ENCODE measurements at regions not wholly inside any gene's neighbourhood (a gene's known extent, or its start where the extent isn't known, plus 50 kb on each side); places are given as distances from the start of the nearest gene placed in this dataset.

DNA sequence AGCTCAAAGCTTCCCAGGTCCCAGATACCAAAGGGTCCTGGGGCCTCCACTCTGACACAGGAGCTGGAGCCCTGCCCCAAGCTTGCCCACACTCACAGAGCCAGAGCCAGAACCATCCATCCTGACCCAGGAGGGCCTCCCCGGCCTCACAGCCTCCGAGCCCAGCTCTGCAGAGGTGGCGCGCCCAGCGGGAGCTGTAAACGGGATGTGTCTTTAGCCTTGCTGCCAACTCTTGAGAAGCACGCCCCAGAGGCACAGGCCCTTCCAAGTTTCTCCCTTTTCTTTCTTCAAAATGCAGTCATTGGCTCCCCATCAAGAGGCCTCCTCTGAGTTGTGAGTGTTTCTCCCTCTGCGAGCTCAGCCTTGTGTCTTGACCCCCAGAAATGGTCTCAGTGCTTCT, 75.0 kb downstream of the PDGFA start:
- no peak overlapping the region for H3K27ac Mint-ChIP-seq
- peaks cover 4% of the 10 kb centered on the region for H3K27me3 Mint-ChIP-seq (ENCODE audit: low read depth)
- no peaks in the 10 kb centered on the region for H3K4me1 Mint-ChIP-seq (ENCODE audit: low read depth)
- no peak for DNase-seq (ENCODE audit: low spot score)
- H3K36me3 Mint-ChIP-seq (ENCODE audit: low read depth): no peaks in the 10 kb centered on the region
- intact Hi-C loops (cut with micrococcal nuclease): no loop called here
- H3K4me3 Mint-ChIP-seq (ENCODE audit: low read depth): no peak overlapping the region
- H3K9me3 Mint-ChIP-seq: no peaks in the 10 kb centered on the region

DNA sequence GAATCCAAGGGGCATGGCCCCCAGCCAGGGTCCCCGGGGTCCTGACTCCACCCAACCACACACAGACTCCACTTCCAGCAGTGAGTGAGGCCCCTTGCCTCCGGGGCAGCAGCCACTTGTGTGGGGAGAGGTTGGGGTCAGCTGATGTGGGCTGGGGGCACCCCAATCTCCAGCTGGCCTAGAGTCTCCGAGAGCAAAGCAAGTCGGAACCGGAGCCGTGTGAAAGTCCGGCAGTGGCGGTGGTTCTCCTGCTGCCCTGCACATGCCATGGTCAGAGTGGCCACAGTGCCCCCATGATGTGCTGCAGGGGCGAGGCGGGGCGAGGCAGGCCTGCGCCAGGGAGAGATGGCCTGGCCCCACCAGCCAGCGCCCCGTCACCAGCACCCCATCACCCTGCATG, 74.6 kb downstream of the PDGFA start:
- Mint-ChIP-seq H3K27me3 (ENCODE audit: low read depth) (peaks cover 4% of the 10 kb centered on the region), H3K4me3 (ENCODE audit: low read depth) (no peak overlapping the region), H3K9me3 (no peaks in the 10 kb centered on the region), H3K4me1 (ENCODE audit: low read depth) (no peaks in the 10 kb centered on the region), H3K27ac (no peak overlapping the region), H3K36me3 (ENCODE audit: low read depth) (no peaks in the 10 kb centered on the region)
- intact Hi-C loops (cut with micrococcal nuclease): no loop called here
- no peak for DNase-seq (ENCODE audit: low spot score)

DNA sequence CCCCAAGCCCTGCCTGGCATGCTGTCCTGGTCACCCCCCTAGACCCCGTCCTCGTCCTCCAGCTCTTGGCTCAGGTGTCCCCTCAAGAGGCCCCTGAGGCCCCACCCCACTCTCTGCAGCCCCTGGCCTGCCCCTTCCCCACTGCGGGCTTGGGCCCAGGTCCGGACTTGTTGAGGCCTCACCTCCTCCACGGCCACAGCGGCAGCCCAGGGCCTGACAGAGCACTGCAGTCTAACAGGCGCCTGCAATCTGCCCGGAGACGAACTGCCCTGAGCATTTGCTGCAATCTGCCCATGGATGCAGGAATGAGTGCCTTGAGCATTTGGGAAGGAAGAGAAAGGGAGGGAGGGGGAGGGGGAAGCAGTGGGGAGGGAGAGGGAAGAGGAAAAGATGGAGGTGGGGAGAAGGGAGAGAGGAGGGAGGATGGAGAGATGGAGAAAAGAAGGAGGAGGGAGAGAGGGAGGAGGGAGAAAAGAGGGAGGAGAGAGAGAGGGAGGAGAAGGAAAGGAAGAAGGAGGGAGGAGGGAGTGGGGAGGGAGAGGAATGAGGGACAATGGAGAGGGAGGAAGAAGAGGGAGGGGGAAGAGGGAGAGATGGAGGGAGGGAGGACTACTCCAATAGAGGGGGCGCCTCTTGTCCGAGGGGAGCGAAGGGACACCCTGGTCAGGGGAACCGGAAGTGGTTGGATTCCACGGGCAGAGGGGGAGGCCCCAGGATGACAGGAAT, 73.9 kb downstream of the PDGFA start:
- intact Hi-C loops (cut with micrococcal nuclease): no loop called here
- DNase-seq (ENCODE audit: low spot score): no peak
- Mint-ChIP-seq H3K4me3 (ENCODE audit: low read depth) (no peak overlapping the region), H3K27ac (no peak overlapping the region), H3K4me1 (ENCODE audit: low read depth) (no peaks in the 10 kb centered on the region), H3K9me3 (no peaks in the 10 kb centered on the region), H3K27me3 (ENCODE audit: low read depth) (peaks cover 4% of the 10 kb centered on the region), H3K36me3 (ENCODE audit: low read depth) (no peaks in the 10 kb centered on the region)

DNA sequence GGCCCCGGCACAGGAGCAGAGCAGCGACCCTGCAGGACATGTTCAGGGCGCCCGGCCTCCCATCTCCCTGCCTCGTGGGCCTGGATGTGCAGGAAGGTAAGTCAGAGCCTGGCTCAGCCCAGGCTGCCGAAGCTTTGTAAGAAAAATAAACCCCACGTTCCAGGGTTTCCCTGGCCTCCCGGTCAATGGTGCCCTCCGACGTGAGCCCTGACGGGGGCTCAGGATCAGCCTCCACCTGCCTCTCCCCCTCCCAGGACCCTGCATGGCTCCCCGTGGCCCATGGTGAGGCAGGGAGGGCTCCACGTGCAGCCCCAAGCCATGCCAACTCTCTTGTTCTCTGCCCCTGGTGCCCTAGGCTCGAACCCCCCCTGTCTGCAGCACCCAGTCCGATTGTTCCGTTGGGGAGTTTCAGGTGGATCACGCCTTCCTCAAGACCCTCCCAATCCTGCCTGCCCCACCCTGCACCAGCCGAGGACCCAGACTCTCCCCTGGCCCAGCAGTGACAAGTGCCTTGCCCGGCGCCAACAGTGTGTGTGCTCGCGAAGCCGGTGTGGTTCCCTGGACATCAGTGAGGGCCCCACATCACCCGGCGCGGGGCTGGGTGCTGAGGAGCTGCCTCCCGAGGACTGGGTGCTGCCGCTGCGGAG, 73.2 kb downstream of the PDGFA start:
- peaks cover 6% of the 10 kb centered on the region for H3K4me1 Mint-ChIP-seq (ENCODE audit: low read depth)
- no peak overlapping the region for H3K27ac Mint-ChIP-seq
- no peaks in the 10 kb centered on the region for H3K9me3 Mint-ChIP-seq
- H3K27me3 Mint-ChIP-seq (ENCODE audit: low read depth): peaks cover 9% of the 10 kb centered on the region
- no peak overlapping the region for H3K4me3 Mint-ChIP-seq (ENCODE audit: low read depth)
- DNase-seq (ENCODE audit: low spot score): no peak
- no peaks in the 10 kb centered on the region for H3K36me3 Mint-ChIP-seq (ENCODE audit: low read depth)
- intact Hi-C loops (cut with micrococcal nuclease): no loop called here

Data from activated T-helper 2 cell treated with anti-CD3 and anti-CD28 coated beads, Interferon-gamma antibody, Interleukin-2, Interleukin-4, amounts not matched to agents 10 μg/mL and 5 μg/mL and 100 μg/mL, durations not matched to agents 14 hours and 24 hours and 36 hours (primary cell).